ENCODE measurements at regions not wholly inside any gene's neighbourhood (a gene's known extent, or its start where the extent isn't known, plus 50 kb on each side); places are given as distances from the start of the nearest gene placed in this dataset.
A peak's percentile ranks its signal among the peaks of the same experiment; 100 is the strongest.

GRCh38 chr18:76081536-76081935 is 413.5 kb downstream of the ZNF516 start:
- TF ChIP-seq CTCF (IDR thresholded peaks at IDR 0.05; ENCODE audit: control insufficient read depth, extremely low read depth, insufficient read depth) = no peak
- H3K4me3 ChIP-seq (ENCODE audit: low read depth, low read length) = no peak overlapping the region
- no peak for DNase-seq (ENCODE audit: low read depth)

GRCh38 chr18:76080430-76080829 is 414.6 kb downstream of the ZNF516 start:
- no peak for TF ChIP-seq CTCF (IDR thresholded peaks at IDR 0.05; ENCODE audit: control insufficient read depth, extremely low read depth, insufficient read depth)
- DNase-seq (ENCODE audit: low read depth) = no peak
- no peak overlapping the region for H3K4me3 ChIP-seq (ENCODE audit: low read depth, low read length)

- H3K4me3 ChIP-seq (ENCODE audit: low read depth, low read length) = no peak overlapping the region
- TF ChIP-seq CTCF (IDR thresholded peaks at IDR 0.05; ENCODE audit: control insufficient read depth, extremely low read depth, insufficient read depth) = no peak
- no peak for DNase-seq (ENCODE audit: low read depth)
Observed at GRCh38 chr18:76075777-76076176, 419.3 kb downstream of the ZNF516 start.

GRCh38 chr18:76064998-76065397 is 430.0 kb downstream of the ZNF516 start:
- no peak for DNase-seq (ENCODE audit: low read depth)
- no peak overlapping the region for H3K4me3 ChIP-seq (ENCODE audit: low read depth, low read length)
- TF ChIP-seq CTCF (IDR thresholded peaks at IDR 0.05; ENCODE audit: control insufficient read depth, extremely low read depth, insufficient read depth) = no peak

- no peak for TF ChIP-seq CTCF (IDR thresholded peaks at IDR 0.05; ENCODE audit: control insufficient read depth, extremely low read depth, insufficient read depth)
- DNase-seq (ENCODE audit: low read depth) = no peak
- H3K4me3 ChIP-seq (ENCODE audit: low read depth, low read length) = no peak overlapping the region
Observed at GRCh38 chr18:76058146-76058545, 436.9 kb downstream of the ZNF516 start.

- TF ChIP-seq CTCF (IDR thresholded peaks at IDR 0.05; ENCODE audit: control insufficient read depth, extremely low read depth, insufficient read depth) = no peak
- DNase-seq (ENCODE audit: low read depth) = no peak
- H3K4me3 ChIP-seq (ENCODE audit: low read depth, low read length) = no peak overlapping the region
Observed at GRCh38 chr18:76057386-76057785, 437.7 kb downstream of the ZNF516 start.

- no peak for TF ChIP-seq CTCF (IDR thresholded peaks at IDR 0.05; ENCODE audit: control insufficient read depth, extremely low read depth, insufficient read depth)
- DNase-seq (ENCODE audit: low read depth) = peak; percentile 23
- no peak overlapping the region for H3K4me3 ChIP-seq (ENCODE audit: low read depth, low read length)
Observed at GRCh38 chr18:76056471-76057110, 438.5 kb downstream of the ZNF516 start.
